Vagina (tissue), 2 donors: ENCODE measurements at regions not wholly inside any gene's neighbourhood (a gene's known extent, or its start where the extent isn't known, plus 50 kb on each side); places are given as distances from the start of the nearest gene placed in this dataset.

Experiments
- DNase-seq, 2 donors: peaks; one replicate each; pipeline ENCODE4 v3.0.0-alpha.2; 2017; ENCODE audit errors: extremely low spot score in 2 of 2
- H3K27ac ChIP-seq: fragments of 200-600 bp; sonication (generic); one replicate; pipeline ENCODE4 v1.5.1; 2019
- H3K27me3 ChIP-seq: fragments of 200-600 bp; sonication (generic); one replicate; pipeline ENCODE4 v1.5.1; 2019
- H3K36me3 ChIP-seq, 2 donors: fragments of 200-600 bp; sonication (generic); one replicate each; pipeline ENCODE4 v1.5.1; 2017 to 2019
- H3K4me1 ChIP-seq: fragments of 200-600 bp; sonication (generic); one replicate; pipeline ENCODE4 v1.5.1; 2019
- H3K4me3 ChIP-seq, 2 donors: fragments of 200-600 bp; sonication (generic); 1 replicate in 1 of 2; 2 replicates in 1 of 2; pipeline ENCODE4 v1.5.1; 2016 to 2019
- H3K9me3 ChIP-seq: fragments of 200-600 bp; sonication (generic); one replicate; pipeline ENCODE4 v1.5.1; 2019
- POLR2A ChIP-seq, 2 donors: fragments of 450-650 bp; IDR thresholded peaks; one replicate each; pipeline ENCODE4 v1.6.1; 2017; ENCODE audit warnings: antibody characterized with exemption in 2 of 2, mild to moderate bottlenecking in 2 of 2, moderate library complexity in 2 of 2
- POLR2AphosphoS5 ChIP-seq, 2 donors: sonication (generic); formaldehyde crosslinking; IDR thresholded peaks; one replicate each; pipeline ENCODE4 v1.9.0; 2017; ENCODE audit warnings: antibody characterized with exemption in 2 of 2, mild to moderate bottlenecking in 2 of 2, low read depth in 1 of 2; ENCODE audit not compliant: insufficient read depth in 1 of 2
- intact Hi-C: fragments of 100-400 bp; cut with DNase I; formaldehyde crosslinking; loops from one replicate; pipeline ENCODE4 v1.15.1; 2023
- TF ChIP-seq, protein P1 (sequence below), 3 experiments: fragments of 450-650 bp in 2 of 3; fragments of 200-600 bp in 1 of 3; sonication (generic) in 1 of 3; IDR thresholded peaks; one replicate each; pipeline ENCODE4 v1.5.1; 2017 to 2019; ENCODE audit warnings: antibody characterized with exemption in 3 of 3, mild to moderate bottlenecking in 2 of 3, moderate library complexity in 2 of 3

DNA sequence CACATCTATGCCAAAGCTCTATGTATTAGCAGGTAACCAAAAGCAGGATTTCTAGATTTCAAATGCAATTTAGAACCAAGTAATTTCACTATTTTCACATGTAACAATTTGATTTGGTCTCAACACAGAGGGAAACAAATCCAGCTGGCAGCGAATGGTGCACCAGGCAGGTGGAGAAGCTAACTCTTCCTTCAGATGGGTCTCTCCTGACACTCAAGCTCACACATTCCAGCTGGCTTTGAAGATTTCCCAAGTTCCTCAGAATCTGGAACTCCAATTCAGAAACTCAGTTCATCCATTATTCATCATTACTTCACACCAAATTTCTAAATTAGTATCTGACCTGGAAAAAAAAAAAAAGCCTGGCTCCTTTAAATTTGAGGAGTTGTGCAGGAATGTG, 318.1 kb upstream of the NECTIN3 start:
- intact Hi-C loops = no loop called here
- H3K27me3 ChIP-seq = no peaks in the 10 kb centered on the region
- no peak overlapping the region for H3K4me3 ChIP-seq
- no peaks in the 10 kb centered on the region for H3K9me3 ChIP-seq
- no peak overlapping the region for H3K27ac ChIP-seq
- H3K4me1 ChIP-seq = no peaks in the 10 kb centered on the region
- DNase-seq = no peak
- TF ChIP-seq POLR2AphosphoS5 (IDR thresholded peaks at IDR 0.05; ENCODE audit: insufficient read depth in 1 of 2, low read depth in 1 of 2) = no peak
- H3K36me3 ChIP-seq = no peaks in the 10 kb centered on the region

DNA sequence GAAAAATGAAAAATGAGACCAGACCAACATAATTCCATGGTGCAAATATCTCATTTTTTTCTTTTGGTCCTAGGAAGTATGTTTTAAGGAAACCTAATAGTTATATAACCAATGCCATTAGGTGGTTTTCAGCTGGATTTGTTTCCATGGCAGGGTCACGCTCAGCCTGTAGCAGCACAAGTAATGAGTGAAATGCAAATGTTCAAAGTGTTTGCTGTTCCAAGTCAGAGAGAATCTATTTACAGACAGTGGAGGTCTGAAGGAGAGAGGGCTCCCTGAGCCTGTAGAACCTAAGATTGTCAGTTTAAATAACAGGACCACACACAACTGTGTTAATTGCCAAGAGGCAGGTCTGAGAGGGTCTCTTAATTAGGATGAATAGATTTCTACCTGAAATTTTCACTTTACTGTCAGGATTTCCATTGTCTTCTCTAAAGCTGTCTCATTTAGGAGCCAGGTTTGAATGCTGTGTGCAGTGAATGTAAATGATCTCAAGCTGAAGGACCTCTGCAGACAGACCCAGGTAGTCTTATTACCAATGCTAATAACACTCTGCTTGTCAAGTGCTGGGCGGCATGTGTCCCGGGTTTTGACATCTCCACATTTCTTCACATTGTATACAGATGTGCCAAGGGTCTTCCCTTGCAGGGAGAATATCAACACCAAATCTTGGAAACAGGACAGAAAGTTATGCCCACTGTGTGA, 317.3 kb upstream of the NECTIN3 start:
- no peak overlapping the region for H3K4me3 ChIP-seq
- intact Hi-C loops = no loop called here
- no peaks in the 10 kb centered on the region for H3K9me3 ChIP-seq
- H3K36me3 ChIP-seq = no peaks in the 10 kb centered on the region
- no peak overlapping the region for H3K27ac ChIP-seq
- TF ChIP-seq, protein P1, sequence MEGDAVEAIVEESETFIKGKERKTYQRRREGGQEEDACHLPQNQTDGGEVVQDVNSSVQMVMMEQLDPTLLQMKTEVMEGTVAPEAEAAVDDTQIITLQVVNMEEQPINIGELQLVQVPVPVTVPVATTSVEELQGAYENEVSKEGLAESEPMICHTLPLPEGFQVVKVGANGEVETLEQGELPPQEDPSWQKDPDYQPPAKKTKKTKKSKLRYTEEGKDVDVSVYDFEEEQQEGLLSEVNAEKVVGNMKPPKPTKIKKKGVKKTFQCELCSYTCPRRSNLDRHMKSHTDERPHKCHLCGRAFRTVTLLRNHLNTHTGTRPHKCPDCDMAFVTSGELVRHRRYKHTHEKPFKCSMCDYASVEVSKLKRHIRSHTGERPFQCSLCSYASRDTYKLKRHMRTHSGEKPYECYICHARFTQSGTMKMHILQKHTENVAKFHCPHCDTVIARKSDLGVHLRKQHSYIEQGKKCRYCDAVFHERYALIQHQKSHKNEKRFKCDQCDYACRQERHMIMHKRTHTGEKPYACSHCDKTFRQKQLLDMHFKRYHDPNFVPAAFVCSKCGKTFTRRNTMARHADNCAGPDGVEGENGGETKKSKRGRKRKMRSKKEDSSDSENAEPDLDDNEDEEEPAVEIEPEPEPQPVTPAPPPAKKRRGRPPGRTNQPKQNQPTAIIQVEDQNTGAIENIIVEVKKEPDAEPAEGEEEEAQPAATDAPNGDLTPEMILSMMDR (IDR thresholded peaks at IDR 0.05) = no peak
- TF ChIP-seq POLR2AphosphoS5 (IDR thresholded peaks at IDR 0.05; ENCODE audit: insufficient read depth in 1 of 2, low read depth in 1 of 2) (no peak), POLR2A (IDR thresholded peaks at IDR 0.05) (no peak)
- H3K27me3 ChIP-seq = no peaks in the 10 kb centered on the region
- no peaks in the 10 kb centered on the region for H3K4me1 ChIP-seq
- DNase-seq = no peak

GRCh38 chr3:110755345-110755744, 316.3 kb upstream of the NECTIN3 start:
- intact Hi-C loops = no loop called here

GRCh38 chr3:110756705-110757104, 314.9 kb upstream of the NECTIN3 start:
- Histone ChIP-seq H3K36me3 (no peaks in the 10 kb centered on the region), H3K27ac (no peak overlapping the region), H3K4me1 (no peaks in the 10 kb centered on the region), H3K4me3 (no peak overlapping the region), H3K9me3 (no peaks in the 10 kb centered on the region), H3K27me3 (no peaks in the 10 kb centered on the region)
- DNase-seq = no peak
- intact Hi-C loops = no loop called here
- TF ChIP-seq POLR2A (IDR thresholded peaks at IDR 0.05) = no peak
- TF ChIP-seq POLR2AphosphoS5 (IDR thresholded peaks at IDR 0.05; ENCODE audit: insufficient read depth in 1 of 2, low read depth in 1 of 2) = no peak
- TF ChIP-seq, protein P1 (IDR thresholded peaks at IDR 0.05) = no peak

More at GRCh38 chr3:110755345-110755744, 316.3 kb upstream of the NECTIN3 start:
- Histone ChIP-seq H3K27ac (no peak overlapping the region), H3K9me3 (no peaks in the 10 kb centered on the region), H3K27me3 (no peaks in the 10 kb centered on the region), H3K4me1 (no peaks in the 10 kb centered on the region), H3K36me3 (no peaks in the 10 kb centered on the region), H3K4me3 (no peak overlapping the region)
- TF ChIP-seq POLR2AphosphoS5 (IDR thresholded peaks at IDR 0.05; ENCODE audit: insufficient read depth in 1 of 2, low read depth in 1 of 2) (no peak), POLR2A (IDR thresholded peaks at IDR 0.05) (no peak)
- TF ChIP-seq, protein P1 (IDR thresholded peaks at IDR 0.05) = no peak
- DNase-seq = no peak

DNA sequence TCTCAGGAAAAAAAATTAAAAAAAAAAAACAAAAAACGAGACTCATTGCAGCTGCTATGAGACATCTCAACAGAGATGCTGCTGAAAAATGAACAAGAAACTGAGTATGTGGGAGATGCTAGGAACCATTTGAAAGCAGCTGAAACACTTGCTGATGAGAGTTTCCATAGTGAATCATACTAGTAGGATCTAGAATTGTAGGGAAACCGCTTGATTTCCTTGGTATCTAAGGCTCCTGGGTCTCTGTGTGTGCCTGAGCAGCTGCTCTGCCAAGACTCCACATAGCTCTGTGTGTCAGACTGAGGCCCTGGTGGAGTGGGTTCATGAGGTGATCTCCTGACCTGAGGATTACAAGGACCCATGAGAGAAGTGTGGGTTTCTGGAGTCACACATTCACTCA, 313.4 kb upstream of the NECTIN3 start:
- intact Hi-C loops = no loop called here
- H3K27ac ChIP-seq = no peak overlapping the region

GRCh38 chr3:110767156-110767555, 304.5 kb upstream of the NECTIN3 start:
- no peaks in the 10 kb centered on the region for H3K36me3 ChIP-seq
- TF ChIP-seq POLR2A (IDR thresholded peaks at IDR 0.05) = no peak
- TF ChIP-seq, protein P1 (IDR thresholded peaks at IDR 0.05) = no peak
- TF ChIP-seq POLR2AphosphoS5 (IDR thresholded peaks at IDR 0.05; ENCODE audit: insufficient read depth in 1 of 2, low read depth in 1 of 2) = no peak
- H3K9me3 ChIP-seq = peaks cover 2% of the 10 kb centered on the region
- no peaks in the 10 kb centered on the region for H3K27me3 ChIP-seq
- H3K4me3 ChIP-seq = no peak overlapping the region
- no peaks in the 10 kb centered on the region for H3K4me1 ChIP-seq
- DNase-seq = no peak
- intact Hi-C loops = no loop called here
- no peak overlapping the region for H3K27ac ChIP-seq

More for the DNA sequence above, 313.4 kb upstream of the NECTIN3 start:
- no peaks in the 10 kb centered on the region for H3K9me3 ChIP-seq
- no peak for TF ChIP-seq POLR2AphosphoS5 (IDR thresholded peaks at IDR 0.05; ENCODE audit: insufficient read depth in 1 of 2, low read depth in 1 of 2)
- no peak for DNase-seq
- no peaks in the 10 kb centered on the region for H3K27me3 ChIP-seq
- no peaks in the 10 kb centered on the region for H3K36me3 ChIP-seq
- no peak overlapping the region for H3K4me3 ChIP-seq
- no peaks in the 10 kb centered on the region for H3K4me1 ChIP-seq
